AG04450 (cell line): ENCODE measurements at regions not wholly inside any gene's neighbourhood (a gene's known extent, or its start where the extent isn't known, plus 50 kb on each side); places are given as distances from the start of the nearest gene placed in this dataset.

Experiments used
- CTCF ChIA-PET: fragments of 300-600, 350-600 bp; formaldehyde crosslinking; extraction: SDS; loops from one replicate; lab custom pipeline; 2022; ENCODE audit warnings: antibody characterized with exemption, inconsistent platforms; lab: Charles Lee
- POLR2A ChIA-PET: fragments of 350-600 bp; formaldehyde crosslinking; extraction: SDS; loops from one replicate; lab custom pipeline; 2021; ENCODE audit warnings: antibody characterized with exemption, inconsistent platforms; lab: Yijun Ruan, JAX
- DNase-seq: peaks from one replicate; pipeline ENCODE4 v3.0.0-alpha.2; 2011; ENCODE audit warnings: low read depth, low spot score
- H3K27ac ChIP-seq: one replicate; pipeline ENCODE4 v1.5.1; 2012; ENCODE audit warnings: low read depth, low read length, control low read depth
- H3K27me3 ChIP-seq: one replicate; pipeline ENCODE4 v1.6.0; 2012; ENCODE audit warnings: low read length; ENCODE audit not compliant: control insufficient read depth, insufficient read depth
- H3K4me3 ChIP-seq: 2 replicates; pipeline ENCODE4 v1.5.1; 2011; ENCODE audit warnings: mild to moderate bottlenecking, low read depth, low read length, control low read depth
- H3K9me3 ChIP-seq: 2 replicates; pipeline ENCODE4 v1.5.1; 2012; ENCODE audit warnings: low read length; ENCODE audit not compliant: control insufficient read depth, insufficient read depth
- TF ChIP-seq, protein P1 (sequence below): IDR thresholded peaks from 2 replicates; pipeline ENCODE4 v1.5.1; 2011; ENCODE audit warnings: low read depth, low read length, control low read depth, inconsistent platforms

GRCh38 chr17:54404259-54404658 lies 496.4 kb upstream of the TOM1L1 start:
- Histone ChIP-seq H3K9me3 (peaks cover 4% of the 10 kb centered on the region; the same call in 1 of the 2 replicates), H3K27me3 (no peaks in the 10 kb centered on the region), H3K27ac (no peak overlapping the region), H3K4me3 (no peak overlapping the region)
- TF ChIP-seq, protein P1, sequence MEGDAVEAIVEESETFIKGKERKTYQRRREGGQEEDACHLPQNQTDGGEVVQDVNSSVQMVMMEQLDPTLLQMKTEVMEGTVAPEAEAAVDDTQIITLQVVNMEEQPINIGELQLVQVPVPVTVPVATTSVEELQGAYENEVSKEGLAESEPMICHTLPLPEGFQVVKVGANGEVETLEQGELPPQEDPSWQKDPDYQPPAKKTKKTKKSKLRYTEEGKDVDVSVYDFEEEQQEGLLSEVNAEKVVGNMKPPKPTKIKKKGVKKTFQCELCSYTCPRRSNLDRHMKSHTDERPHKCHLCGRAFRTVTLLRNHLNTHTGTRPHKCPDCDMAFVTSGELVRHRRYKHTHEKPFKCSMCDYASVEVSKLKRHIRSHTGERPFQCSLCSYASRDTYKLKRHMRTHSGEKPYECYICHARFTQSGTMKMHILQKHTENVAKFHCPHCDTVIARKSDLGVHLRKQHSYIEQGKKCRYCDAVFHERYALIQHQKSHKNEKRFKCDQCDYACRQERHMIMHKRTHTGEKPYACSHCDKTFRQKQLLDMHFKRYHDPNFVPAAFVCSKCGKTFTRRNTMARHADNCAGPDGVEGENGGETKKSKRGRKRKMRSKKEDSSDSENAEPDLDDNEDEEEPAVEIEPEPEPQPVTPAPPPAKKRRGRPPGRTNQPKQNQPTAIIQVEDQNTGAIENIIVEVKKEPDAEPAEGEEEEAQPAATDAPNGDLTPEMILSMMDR: no peak
- ChIA-PET POLR2A (no interaction called here), CTCF (no interaction called here)
- DNase-seq: no peak

- Histone ChIP-seq H3K9me3 (peaks cover 4% of the 10 kb centered on the region; the same call in 1 of the 2 replicates), H3K27ac (no peak overlapping the region), H3K4me3 (no peak overlapping the region), H3K27me3 (no peaks in the 10 kb centered on the region)
- POLR2A ChIA-PET: no interaction called here
- CTCF ChIA-PET: no interaction called here
- TF ChIP-seq, protein P1: no peak
- DNase-seq: no peak
Observed at GRCh38 chr17:54405826-54406225, 494.8 kb upstream of the TOM1L1 start.

- ChIA-PET POLR2A (no interaction called here), CTCF (no interaction called here)
- DNase-seq: no peak
- no peak overlapping the region for H3K4me3 ChIP-seq
- H3K27ac ChIP-seq: no peak overlapping the region
- H3K9me3 ChIP-seq: peaks cover 10% of the 10 kb centered on the region; the same call in 1 of the 2 replicates
- TF ChIP-seq, protein P1: no peak
- H3K27me3 ChIP-seq: no peaks in the 10 kb centered on the region
Observed at GRCh38 chr17:54408731-54409130, 491.9 kb upstream of the TOM1L1 start.

- CTCF ChIA-PET: no interaction called here
Observed at GRCh38 chr17:54418467-54418866, 482.2 kb upstream of the TOM1L1 start.

DNA sequence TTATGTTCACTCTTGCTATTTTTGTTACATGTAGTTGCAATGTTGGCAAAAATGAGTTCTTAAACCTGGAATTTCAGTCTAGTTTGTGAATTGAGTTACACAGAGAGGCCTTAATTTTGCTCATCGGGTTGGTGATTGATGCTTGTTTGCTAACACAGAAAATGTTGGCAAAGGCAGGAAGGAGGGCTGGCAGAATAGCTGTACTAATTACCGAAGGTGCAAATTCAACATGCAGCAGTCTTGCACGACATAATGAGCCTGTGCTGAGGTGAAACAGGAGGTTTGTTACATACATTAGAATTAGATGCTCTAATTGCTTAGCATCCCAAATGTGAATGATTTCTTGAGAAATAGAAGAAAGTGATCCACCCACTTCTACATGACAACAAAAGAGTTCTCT lies 475.0 kb upstream of the TOM1L1 start:
- no peak overlapping the region for H3K4me3 ChIP-seq
- no peaks in the 10 kb centered on the region; the same call in none of the 2 replicates for H3K9me3 ChIP-seq
- H3K27me3 ChIP-seq: no peaks in the 10 kb centered on the region
- TF ChIP-seq, protein P1: no peak
- ChIA-PET CTCF (interaction anchor here (0.7 kb wide), 1 partner anchor 468 kb away, joined by 3 read pairs; no protein-coding TSS in a partner anchor), POLR2A (no interaction called here)
- DNase-seq: no peak
- no peak overlapping the region for H3K27ac ChIP-seq

More at GRCh38 chr17:54418467-54418866, 482.2 kb upstream of the TOM1L1 start:
- Histone ChIP-seq H3K9me3 (peaks cover 9% of the 10 kb centered on the region), H3K27me3 (no peaks in the 10 kb centered on the region), H3K4me3 (no peak overlapping the region), H3K27ac (no peak overlapping the region)
- DNase-seq: no peak
- TF ChIP-seq, protein P1: no peak
- POLR2A ChIA-PET: no interaction called here
